ENCODE measurements at regions not wholly inside any gene's neighbourhood (a gene's known extent, or its start where the extent isn't known, plus 50 kb on each side); places are given as distances from the start of the nearest gene placed in this dataset.
"Not testable (repeated sequence)": the region's sequence is repeated elsewhere in the genome, so short reads cannot be mapped to it uniquely, and the experiment has no call there.

GRCh38 chr1:196366-196765 is 255.1 kb downstream of the OR4F29 start:
- H3K9me3 ChIP-seq; H3K27me3 ChIP-seq; H3K4me3 ChIP-seq; DNase-seq (ENCODE audit: low spot score in 2 of 2); H3K27ac ChIP-seq; H3K36me3 ChIP-seq; intact Hi-C loops (cut with DNase I; ENCODE audit: low total_unique reads); H3K4me1 ChIP-seq: not testable (repeated sequence)

- H3K9me3 ChIP-seq; intact Hi-C loops (cut with DNase I; ENCODE audit: low total_unique reads): not testable (repeated sequence)
These were observed 260.0 kb downstream of the OR4F29 start for GRCh38 chr1:191296-192049.

GRCh38 chr1:190678-191077 is 260.8 kb downstream of the OR4F29 start:
- DNase-seq (ENCODE audit: low spot score in 2 of 2): peak in 1 of 2 donors; percentile 14
- H3K27ac ChIP-seq; intact Hi-C loops (cut with DNase I; ENCODE audit: low total_unique reads): not testable (repeated sequence)

More at GRCh38 chr1:191296-192049, 260.0 kb downstream of the OR4F29 start:
- not testable (repeated sequence) for H3K27me3 ChIP-seq, H3K4me1 ChIP-seq, H3K4me3 ChIP-seq, H3K36me3 ChIP-seq, H3K27ac ChIP-seq
- DNase-seq (ENCODE audit: low spot score in 2 of 2): peak; percentile 10 to 47

GRCh38 chr1:189915-190314 is 261.6 kb downstream of the OR4F29 start:
- H3K4me1 ChIP-seq; H3K27me3 ChIP-seq; H3K27ac ChIP-seq; H3K36me3 ChIP-seq; H3K9me3 ChIP-seq; H3K4me3 ChIP-seq; intact Hi-C loops (cut with DNase I; ENCODE audit: low total_unique reads): not testable (repeated sequence)
- DNase-seq (ENCODE audit: low spot score in 2 of 2): peak; percentile 5 to 41

More at GRCh38 chr1:190678-191077, 260.8 kb downstream of the OR4F29 start:
- H3K36me3 ChIP-seq, H3K4me3 ChIP-seq, H3K4me1 ChIP-seq, H3K9me3 ChIP-seq, H3K27me3 ChIP-seq: not testable (repeated sequence)

GRCh38 chr1:189270-189669 is 262.2 kb downstream of the OR4F29 start:
- intact Hi-C loops (cut with DNase I; ENCODE audit: low total_unique reads); H3K9me3 ChIP-seq; H3K36me3 ChIP-seq; H3K27ac ChIP-seq; H3K4me1 ChIP-seq; H3K4me3 ChIP-seq; H3K27me3 ChIP-seq: not testable (repeated sequence)
- DNase-seq (ENCODE audit: low spot score in 2 of 2): peak; percentile 6 to 15

GRCh38 chr1:187298-187697 is 264.2 kb downstream of the OR4F29 start:
- intact Hi-C loops (cut with DNase I; ENCODE audit: low total_unique reads); H3K4me1 ChIP-seq; H3K27me3 ChIP-seq; H3K36me3 ChIP-seq; H3K4me3 ChIP-seq; H3K27ac ChIP-seq; H3K9me3 ChIP-seq: not testable (repeated sequence)
- DNase-seq (ENCODE audit: low spot score in 2 of 2): peak; percentile 11 to 36

- DNase-seq (ENCODE audit: low spot score in 2 of 2): peak; percentile 10 to 30
- intact Hi-C loops (cut with DNase I; ENCODE audit: low total_unique reads); H3K9me3 ChIP-seq; H3K4me3 ChIP-seq; H3K27me3 ChIP-seq; H3K36me3 ChIP-seq; H3K4me1 ChIP-seq; H3K27ac ChIP-seq: not testable (repeated sequence)
These were observed 264.8 kb downstream of the OR4F29 start for GRCh38 chr1:186691-187131.

- DNase-seq (ENCODE audit: low spot score in 2 of 2): peak; percentile 7 to 39
- H3K36me3 ChIP-seq; H3K9me3 ChIP-seq; H3K27ac ChIP-seq; H3K4me1 ChIP-seq; H3K27me3 ChIP-seq; H3K4me3 ChIP-seq; intact Hi-C loops (cut with DNase I; ENCODE audit: low total_unique reads): not testable (repeated sequence)
These were observed 265.3 kb downstream of the OR4F29 start for GRCh38 chr1:186223-186622.

- H3K4me3 ChIP-seq; H3K27me3 ChIP-seq; H3K9me3 ChIP-seq; H3K27ac ChIP-seq; H3K4me1 ChIP-seq; intact Hi-C loops (cut with DNase I; ENCODE audit: low total_unique reads); H3K36me3 ChIP-seq: not testable (repeated sequence)
- peak; percentile 10 to 30 for DNase-seq (ENCODE audit: low spot score in 2 of 2)
These were observed 266.0 kb downstream of the OR4F29 start for GRCh38 chr1:185526-185925.

- DNase-seq (ENCODE audit: low spot score in 2 of 2): peak; percentile 10 to 51
- H3K4me1 ChIP-seq; H3K36me3 ChIP-seq; intact Hi-C loops (cut with DNase I; ENCODE audit: low total_unique reads); H3K27ac ChIP-seq; H3K9me3 ChIP-seq; H3K27me3 ChIP-seq; H3K4me3 ChIP-seq: not testable (repeated sequence)
These were observed 267.2 kb downstream of the OR4F29 start for GRCh38 chr1:184336-184686.

GRCh38 chr1:183620-184335 is 267.7 kb downstream of the OR4F29 start:
- H3K4me1 ChIP-seq; H3K27ac ChIP-seq; intact Hi-C loops (cut with DNase I; ENCODE audit: low total_unique reads); H3K36me3 ChIP-seq; H3K27me3 ChIP-seq; H3K4me3 ChIP-seq; H3K9me3 ChIP-seq: not testable (repeated sequence)
- peak; percentile 13 to 52 for DNase-seq (ENCODE audit: low spot score in 2 of 2)

GRCh38 chr1:183081-183480 is 268.4 kb downstream of the OR4F29 start:
- intact Hi-C loops (cut with DNase I; ENCODE audit: low total_unique reads); H3K27me3 ChIP-seq; H3K4me1 ChIP-seq; H3K36me3 ChIP-seq; H3K27ac ChIP-seq; H3K9me3 ChIP-seq; H3K4me3 ChIP-seq: not testable (repeated sequence)
- peak; percentile 6 to 51 for DNase-seq (ENCODE audit: low spot score in 2 of 2)

GRCh38 chr1:182631-183030 is 268.8 kb downstream of the OR4F29 start:
- H3K27me3 ChIP-seq; H3K4me1 ChIP-seq; intact Hi-C loops (cut with DNase I; ENCODE audit: low total_unique reads); H3K36me3 ChIP-seq; H3K9me3 ChIP-seq; H3K4me3 ChIP-seq; H3K27ac ChIP-seq: not testable (repeated sequence)
- DNase-seq (ENCODE audit: low spot score in 2 of 2): peak in 1 of 2 donors; percentile 10
